ENCODE measurements at regions not wholly inside any gene's neighbourhood (a gene's known extent, or its start where the extent isn't known, plus 50 kb on each side); places are given as distances from the start of the nearest gene placed in this dataset.

DNA sequence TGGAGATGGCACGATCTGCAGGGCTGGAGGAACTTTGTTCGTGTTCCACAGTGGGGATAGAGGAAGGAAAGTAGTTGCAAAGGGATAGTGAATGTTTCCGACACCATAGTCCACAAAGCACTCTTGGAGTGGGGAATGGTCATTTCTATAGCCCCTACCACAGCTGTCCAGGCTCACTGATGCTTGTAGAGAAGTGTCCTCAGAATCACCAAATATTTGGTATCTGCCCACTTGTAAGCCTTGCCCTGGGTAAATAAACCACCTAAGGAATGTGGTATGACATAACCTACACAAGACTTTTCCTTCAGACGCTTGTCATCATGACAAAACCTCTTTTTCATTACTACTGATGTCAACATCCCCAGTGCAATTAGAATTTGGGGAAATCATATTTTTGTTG lies 686.5 kb upstream of the ARGLU1 start:
- POLR2A ChIA-PET = no interaction called here
- no peaks in the 10 kb centered on the region for H3K36me3 ChIP-seq (ENCODE audit: insufficient read depth, low read length)
- H3K4me3 ChIP-seq (ENCODE audit: low read length) = no peak overlapping the region

GRCh38 chr13:107252428-107252827 lies 684.5 kb upstream of the ARGLU1 start:
- Histone ChIP-seq H3K4me1 (ENCODE audit: insufficient read depth, low read length) (no peaks in the 10 kb centered on the region), H3K36me3 (ENCODE audit: insufficient read depth, low read length) (no peaks in the 10 kb centered on the region), H3K27ac (ENCODE audit: low read depth in 1 of 2, low read length in 2 of 2) (no peak overlapping the region), H3K9me3 (ENCODE audit: control insufficient read depth in 1 of 2, insufficient read depth in 1 of 2, low read length in 2 of 2) (peaks cover 0 to 5% of the 10 kb centered on the region in 2 experiments), H3K4me3 (ENCODE audit: low read length) (no peak overlapping the region), H3K27me3 (ENCODE audit: control insufficient read depth in 1 of 2, insufficient read depth in 2 of 2, low read length in 2 of 2) (no peaks in the 10 kb centered on the region)
- CTCF ChIA-PET = no interaction called here
- Mint-ChIP-seq H3K4me3 (no peak overlapping the region), H3K9me3 (no peaks in the 10 kb centered on the region), H3K27me3 (no peaks in the 10 kb centered on the region), H3K4me1 (ENCODE audit: low read depth) (no peaks in the 10 kb centered on the region), H3K36me3 (ENCODE audit: low read depth) (no peaks in the 10 kb centered on the region), H3K27ac (no peak overlapping the region)
- intact Hi-C loops (cut with DNase I, micrococcal nuclease) = no loop called here
- TF ChIP-seq, protein P1, sequence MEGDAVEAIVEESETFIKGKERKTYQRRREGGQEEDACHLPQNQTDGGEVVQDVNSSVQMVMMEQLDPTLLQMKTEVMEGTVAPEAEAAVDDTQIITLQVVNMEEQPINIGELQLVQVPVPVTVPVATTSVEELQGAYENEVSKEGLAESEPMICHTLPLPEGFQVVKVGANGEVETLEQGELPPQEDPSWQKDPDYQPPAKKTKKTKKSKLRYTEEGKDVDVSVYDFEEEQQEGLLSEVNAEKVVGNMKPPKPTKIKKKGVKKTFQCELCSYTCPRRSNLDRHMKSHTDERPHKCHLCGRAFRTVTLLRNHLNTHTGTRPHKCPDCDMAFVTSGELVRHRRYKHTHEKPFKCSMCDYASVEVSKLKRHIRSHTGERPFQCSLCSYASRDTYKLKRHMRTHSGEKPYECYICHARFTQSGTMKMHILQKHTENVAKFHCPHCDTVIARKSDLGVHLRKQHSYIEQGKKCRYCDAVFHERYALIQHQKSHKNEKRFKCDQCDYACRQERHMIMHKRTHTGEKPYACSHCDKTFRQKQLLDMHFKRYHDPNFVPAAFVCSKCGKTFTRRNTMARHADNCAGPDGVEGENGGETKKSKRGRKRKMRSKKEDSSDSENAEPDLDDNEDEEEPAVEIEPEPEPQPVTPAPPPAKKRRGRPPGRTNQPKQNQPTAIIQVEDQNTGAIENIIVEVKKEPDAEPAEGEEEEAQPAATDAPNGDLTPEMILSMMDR (IDR thresholded peaks at IDR 0.05) = no peak
- no peak for DNase-seq
- POLR2A ChIA-PET = no interaction called here
- ATAC-seq (ENCODE audit: poor library complexity) = no peak

More for the DNA sequence above, 686.5 kb upstream of the ARGLU1 start:
- Mint-ChIP-seq H3K4me1 (ENCODE audit: low read depth) (no peaks in the 10 kb centered on the region), H3K36me3 (ENCODE audit: low read depth) (no peaks in the 10 kb centered on the region), H3K27me3 (no peaks in the 10 kb centered on the region), H3K4me3 (no peak overlapping the region), H3K27ac (no peak overlapping the region), H3K9me3 (no peaks in the 10 kb centered on the region)
- no peak for DNase-seq
- no peak for ATAC-seq (ENCODE audit: poor library complexity)
- Histone ChIP-seq H3K27me3 (ENCODE audit: control insufficient read depth in 1 of 2, insufficient read depth in 2 of 2, low read length in 2 of 2) (no peaks in the 10 kb centered on the region), H3K27ac (ENCODE audit: low read depth in 1 of 2, low read length in 2 of 2) (no peak overlapping the region), H3K4me1 (ENCODE audit: insufficient read depth, low read length) (no peaks in the 10 kb centered on the region), H3K9me3 (ENCODE audit: control insufficient read depth in 1 of 2, insufficient read depth in 1 of 2, low read length in 2 of 2) (peaks cover 0 to 5% of the 10 kb centered on the region in 2 experiments)
- TF ChIP-seq, protein P1 (IDR thresholded peaks at IDR 0.05) = no peak
- CTCF ChIA-PET = no interaction called here
- intact Hi-C loops (cut with DNase I, micrococcal nuclease) = no loop called here

DNA sequence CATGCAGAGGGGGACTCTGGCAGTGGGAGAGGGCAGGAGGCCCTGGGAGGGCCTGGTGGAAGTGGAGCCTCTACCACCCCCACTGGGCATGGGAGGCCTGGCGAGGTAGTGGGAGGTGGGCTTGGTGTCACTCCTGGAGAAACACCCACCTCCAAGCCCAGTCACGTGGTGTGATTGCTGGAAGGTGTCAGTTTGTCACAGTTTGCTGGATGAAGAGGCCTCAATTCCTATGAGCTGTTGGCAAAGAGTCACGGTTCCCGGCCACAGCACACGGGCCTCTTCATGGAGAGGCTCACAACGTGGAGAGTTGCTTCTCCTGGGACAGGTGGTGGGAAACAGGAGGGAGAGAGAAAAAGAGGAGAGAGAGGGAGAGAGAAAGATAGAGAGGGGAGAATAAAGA lies 684.1 kb upstream of the ARGLU1 start:
- DNase-seq = no peak
- Mint-ChIP-seq H3K27me3 (no peaks in the 10 kb centered on the region), H3K4me3 (no peak overlapping the region), H3K4me1 (ENCODE audit: low read depth) (no peaks in the 10 kb centered on the region), H3K27ac (no peak overlapping the region), H3K36me3 (ENCODE audit: low read depth) (no peaks in the 10 kb centered on the region), H3K9me3 (no peaks in the 10 kb centered on the region)
- no peaks in the 10 kb centered on the region for H3K27me3 ChIP-seq (ENCODE audit: control insufficient read depth in 1 of 2, insufficient read depth in 2 of 2, low read length in 2 of 2)
- no peak for ATAC-seq (ENCODE audit: poor library complexity)
- H3K36me3 ChIP-seq (ENCODE audit: insufficient read depth, low read length) = no peaks in the 10 kb centered on the region
- H3K9me3 ChIP-seq (ENCODE audit: control insufficient read depth in 1 of 2, insufficient read depth in 1 of 2, low read length in 2 of 2) = peaks cover 0 to 5% of the 10 kb centered on the region in 2 experiments
- H3K27ac ChIP-seq (ENCODE audit: low read depth in 1 of 2, low read length in 2 of 2) = no peak overlapping the region
- H3K4me1 ChIP-seq (ENCODE audit: insufficient read depth, low read length) = no peaks in the 10 kb centered on the region
- H3K4me3 ChIP-seq (ENCODE audit: low read length) = no peak overlapping the region
- intact Hi-C loops (cut with DNase I, micrococcal nuclease) = no loop called here
- ChIA-PET CTCF (no interaction called here), POLR2A (no interaction called here)
- TF ChIP-seq, protein P1 (IDR thresholded peaks at IDR 0.05) = no peak

All from CD4-positive, alpha-beta T cell (primary cell).